NT2/D1 (cell line): ENCODE measurements at regions not wholly inside any gene's neighbourhood (a gene's known extent, or its start where the extent isn't known, plus 50 kb on each side); places are given as distances from the start of the nearest gene placed in this dataset.

Source experiments
- SUZ12 ChIP-seq: IDR thresholded peaks from 2 replicates; pipeline ENCODE4 v1.6.1; 2011; ENCODE audit not compliant: insufficient read length, insufficient read depth; ENCODE audit errors: extremely low read depth
- YY1 ChIP-seq: IDR thresholded peaks from 2 replicates; pipeline ENCODE4 v1.6.1; 2011; ENCODE audit not compliant: insufficient read length, insufficient read depth
- ZNF274 ChIP-seq: IDR thresholded peaks from 2 replicates; pipeline ENCODE4 v1.6.1; 2011; ENCODE audit warnings: mild to moderate bottlenecking, low read depth, low read length

- TF ChIP-seq SUZ12: no peak
- no peak for TF ChIP-seq YY1
- TF ChIP-seq ZNF274: no peak
Observed at GRCh38 chr22:49253656-49254055, 574.0 kb downstream of the BRD1 start.
